ENCODE measurements at regions not wholly inside any gene's neighbourhood (a gene's known extent, or its start where the extent isn't known, plus 50 kb on each side); places are given as distances from the start of the nearest gene placed in this dataset.
"Not testable (repeated sequence)": the region's sequence is repeated elsewhere in the genome, so short reads cannot be mapped to it uniquely, and the experiment has no call there.

DNA sequence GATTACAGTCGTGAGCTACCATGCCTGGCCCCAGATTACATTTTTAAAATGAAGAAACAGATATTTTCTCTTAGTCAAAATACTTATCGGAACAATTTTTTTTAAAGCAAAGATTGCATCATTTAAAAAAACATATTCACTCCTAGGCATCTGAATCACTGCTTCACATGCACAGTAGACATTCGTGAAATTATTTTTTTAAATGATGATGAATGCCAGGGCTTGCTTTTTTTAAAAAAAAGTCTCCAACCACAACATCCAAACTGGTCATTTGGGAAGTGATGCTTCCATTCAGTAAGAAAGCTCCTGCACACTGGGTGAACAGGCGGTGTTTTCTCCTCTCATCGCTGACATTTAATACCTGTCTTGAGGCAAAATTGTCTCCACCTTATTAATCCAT lies 223.0 kb upstream of the DMRT1 start:
- TF ChIP-seq, protein P1, sequence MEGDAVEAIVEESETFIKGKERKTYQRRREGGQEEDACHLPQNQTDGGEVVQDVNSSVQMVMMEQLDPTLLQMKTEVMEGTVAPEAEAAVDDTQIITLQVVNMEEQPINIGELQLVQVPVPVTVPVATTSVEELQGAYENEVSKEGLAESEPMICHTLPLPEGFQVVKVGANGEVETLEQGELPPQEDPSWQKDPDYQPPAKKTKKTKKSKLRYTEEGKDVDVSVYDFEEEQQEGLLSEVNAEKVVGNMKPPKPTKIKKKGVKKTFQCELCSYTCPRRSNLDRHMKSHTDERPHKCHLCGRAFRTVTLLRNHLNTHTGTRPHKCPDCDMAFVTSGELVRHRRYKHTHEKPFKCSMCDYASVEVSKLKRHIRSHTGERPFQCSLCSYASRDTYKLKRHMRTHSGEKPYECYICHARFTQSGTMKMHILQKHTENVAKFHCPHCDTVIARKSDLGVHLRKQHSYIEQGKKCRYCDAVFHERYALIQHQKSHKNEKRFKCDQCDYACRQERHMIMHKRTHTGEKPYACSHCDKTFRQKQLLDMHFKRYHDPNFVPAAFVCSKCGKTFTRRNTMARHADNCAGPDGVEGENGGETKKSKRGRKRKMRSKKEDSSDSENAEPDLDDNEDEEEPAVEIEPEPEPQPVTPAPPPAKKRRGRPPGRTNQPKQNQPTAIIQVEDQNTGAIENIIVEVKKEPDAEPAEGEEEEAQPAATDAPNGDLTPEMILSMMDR (IDR thresholded peaks at IDR 0.05; ENCODE audit: low read length, missing control alignments): no peak
- DNase-seq (ENCODE audit: low read depth): peak; percentile 51
- no peak overlapping the region for H3K4me3 ChIP-seq (replicated peaks; ENCODE audit: low read depth, low read length)

DNA sequence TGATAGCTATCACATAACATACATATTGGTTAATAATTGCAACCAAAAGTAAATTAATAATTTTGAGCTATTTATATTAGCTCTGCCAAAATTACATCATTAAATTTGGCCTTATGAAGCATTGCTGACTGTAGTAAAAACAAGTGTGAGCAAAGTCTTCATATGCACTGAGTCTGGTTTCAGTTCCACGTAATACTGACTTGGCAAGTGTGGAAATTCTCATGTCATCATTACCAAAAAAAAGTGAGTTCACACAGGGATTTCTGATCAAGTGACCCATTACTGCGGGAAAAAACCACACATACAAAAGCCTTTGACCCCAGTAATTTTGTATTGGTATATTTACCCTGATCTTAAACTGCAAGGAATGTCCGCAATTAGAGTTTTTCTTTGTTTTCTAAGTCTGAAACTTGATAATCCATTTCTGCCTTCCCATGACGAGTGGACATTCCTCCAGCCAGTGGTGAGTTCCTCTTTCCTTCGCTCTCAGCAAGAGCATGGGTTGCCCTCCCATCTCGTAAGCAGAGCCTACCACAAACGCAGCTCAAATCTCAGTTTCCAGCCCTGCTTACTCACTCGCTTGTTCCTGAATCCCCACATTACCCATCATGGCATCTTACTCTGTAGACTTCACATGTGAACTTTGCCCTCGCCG lies 220.2 kb upstream of the DMRT1 start:
- no peak for DNase-seq (ENCODE audit: low read depth)
- TF ChIP-seq, protein P1 (IDR thresholded peaks at IDR 0.05; ENCODE audit: low read length, missing control alignments): no peak
- no peak overlapping the region for H3K4me3 ChIP-seq (replicated peaks; ENCODE audit: low read depth, low read length)

DNA sequence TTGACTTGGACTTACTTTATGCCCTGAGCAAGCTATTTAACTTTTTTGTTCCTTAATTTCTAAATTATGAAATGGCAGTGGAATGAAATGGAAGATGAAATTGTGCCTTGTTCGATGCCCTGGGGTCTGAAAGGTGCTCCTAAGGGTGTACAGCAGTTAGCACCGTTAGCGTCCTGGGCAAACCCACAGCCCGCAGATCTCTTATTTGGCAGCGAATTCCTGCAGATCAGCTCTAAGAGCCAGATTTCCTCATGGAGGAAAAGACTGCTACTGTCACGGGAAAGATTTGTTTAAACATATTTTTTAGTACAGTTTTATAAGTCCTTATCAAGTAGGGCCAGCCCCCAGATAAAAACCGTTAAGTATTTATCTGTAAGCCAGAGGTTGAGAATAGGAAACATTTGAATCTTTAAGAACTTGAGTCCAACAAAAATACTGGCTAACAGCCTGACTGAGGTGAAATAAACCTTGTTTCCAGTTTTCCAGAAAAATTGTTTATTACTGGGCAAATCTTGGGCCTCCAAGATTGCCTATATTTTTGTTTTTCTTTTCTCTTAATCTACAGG lies 216.5 kb upstream of the DMRT1 start:
- no peak overlapping the region for H3K4me3 ChIP-seq (replicated peaks; ENCODE audit: low read depth, low read length)
- TF ChIP-seq, protein P1 (IDR thresholded peaks at IDR 0.05; ENCODE audit: low read length, missing control alignments): no peak
- peak; percentile 12 for DNase-seq (ENCODE audit: low read depth)

DNA sequence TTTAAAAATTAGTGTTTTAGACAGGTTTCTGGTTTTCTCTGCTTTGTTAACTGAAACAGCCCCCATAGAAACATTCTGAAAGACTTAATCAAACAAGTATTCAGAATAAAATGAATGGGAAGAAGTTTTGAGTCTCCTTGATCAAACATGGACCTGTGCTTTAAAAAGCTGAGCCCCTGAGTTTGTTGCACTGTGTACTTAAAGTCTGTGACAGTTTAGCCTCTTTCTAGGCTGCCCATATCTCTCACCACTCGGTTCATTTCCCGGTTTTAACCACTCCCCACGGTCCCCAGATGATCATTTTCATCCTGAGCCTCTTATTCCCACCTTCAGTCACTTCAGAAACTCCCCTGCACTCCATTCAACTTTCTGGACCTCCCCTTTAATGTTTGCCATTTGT lies 215.9 kb upstream of the DMRT1 start:
- no peak overlapping the region for H3K4me3 ChIP-seq (replicated peaks; ENCODE audit: low read depth, low read length)
- TF ChIP-seq, protein P1 (IDR thresholded peaks at IDR 0.05; ENCODE audit: low read length, missing control alignments): no peak
- no peak for DNase-seq (ENCODE audit: low read depth)

DNA sequence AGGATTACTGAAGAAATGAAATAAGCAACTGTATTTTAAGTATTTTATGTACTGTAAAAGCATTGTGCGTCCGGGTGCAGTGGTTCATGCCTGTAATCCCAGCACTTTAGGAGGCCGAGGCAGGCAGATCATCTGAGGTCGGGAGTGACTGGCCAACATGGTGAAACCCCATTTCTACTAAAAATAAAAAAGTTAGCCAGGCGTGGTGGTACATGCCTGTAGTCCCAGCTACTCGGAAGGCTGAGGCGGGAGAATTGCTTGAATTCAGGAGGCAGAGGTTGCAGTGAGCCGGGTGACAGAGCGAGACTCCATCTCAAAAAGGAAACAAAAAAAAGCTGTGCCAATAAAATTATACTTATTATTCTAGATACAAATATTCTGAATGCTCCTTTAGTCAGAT lies 215.4 kb upstream of the DMRT1 start:
- not testable (repeated sequence) for H3K4me3 ChIP-seq (replicated peaks; ENCODE audit: low read depth, low read length); DNase-seq (ENCODE audit: low read depth)

DNA sequence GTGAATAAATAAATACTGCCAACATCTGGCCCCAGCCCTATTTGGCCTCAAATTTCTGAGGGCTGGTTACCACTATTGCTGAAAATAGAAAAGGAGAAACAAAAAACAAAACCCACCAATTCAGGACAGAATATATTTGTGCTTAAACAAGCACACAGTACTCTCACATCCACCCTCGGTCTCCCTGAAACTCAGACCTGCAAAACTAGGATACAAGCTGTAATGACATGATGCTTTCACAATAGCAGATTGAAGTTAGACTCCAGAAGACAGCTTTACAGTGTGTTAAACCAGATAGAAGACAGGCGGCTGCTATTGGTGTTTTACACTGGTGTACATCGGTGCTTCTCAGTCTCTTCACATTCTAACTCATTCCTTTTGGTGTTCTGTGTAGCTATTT lies 214.9 kb upstream of the DMRT1 start:
- TF ChIP-seq, protein P1 (IDR thresholded peaks at IDR 0.05; ENCODE audit: low read length, missing control alignments): no peak
- H3K4me3 ChIP-seq (replicated peaks; ENCODE audit: low read depth, low read length): no peak overlapping the region
- DNase-seq (ENCODE audit: low read depth): no peak

DNA sequence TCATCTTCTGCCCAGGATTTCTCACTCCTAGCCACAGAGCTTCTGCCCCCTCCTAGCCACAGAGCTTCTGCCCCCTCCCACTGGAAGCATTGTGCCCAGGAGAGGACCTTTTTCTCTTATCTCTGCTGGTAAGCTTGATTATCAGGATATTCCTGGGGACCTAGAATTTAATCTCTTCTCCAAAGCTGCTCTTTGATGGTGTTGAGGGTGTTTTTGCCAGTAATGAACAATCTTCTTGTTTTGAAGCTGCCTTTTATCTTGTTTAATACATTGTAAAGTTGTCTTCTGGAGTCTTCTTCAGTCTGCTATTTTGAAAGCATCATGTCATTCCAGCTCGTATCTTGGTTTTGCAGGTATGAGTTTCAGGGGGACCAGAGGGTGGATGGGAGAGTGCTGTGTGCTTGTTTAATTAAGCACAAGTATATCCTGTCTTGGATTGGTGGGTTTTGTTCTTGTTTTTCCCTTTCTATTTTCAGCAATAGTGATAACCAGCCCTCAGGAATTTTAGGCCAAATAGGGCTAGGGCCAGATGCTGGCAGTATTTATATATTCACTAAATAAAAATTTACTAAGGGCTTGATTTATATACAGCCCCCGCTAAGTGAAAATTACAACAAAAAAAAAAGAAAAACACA lies 214.0 kb upstream of the DMRT1 start:
- DNase-seq (ENCODE audit: low read depth): no peak
- TF ChIP-seq, protein P1 (IDR thresholded peaks at IDR 0.05; ENCODE audit: low read length, missing control alignments): no peak
- H3K4me3 ChIP-seq (replicated peaks; ENCODE audit: low read depth, low read length): no peak overlapping the region
